Fibroblast of lung (primary cell): ENCODE measurements at regions not wholly inside any gene's neighbourhood (a gene's known extent, or its start where the extent isn't known, plus 50 kb on each side); places are given as distances from the start of the nearest gene placed in this dataset.

Experiments used
- DNase-seq, 2 donors: peaks; one replicate each; pipeline versions ENCODE4 v3.0.0 to v3.0.0-alpha.2; 2010; ENCODE audit warnings: low read depth in 2 of 2
- H2AFZ ChIP-seq: 2 replicates; pipeline ENCODE4 v1.5.1; 2012; ENCODE audit warnings: low read length, control low read depth, inconsistent platforms
- H3K27ac ChIP-seq: 2 replicates; pipeline ENCODE4 v1.5.1; 2011; ENCODE audit warnings: low read length, control low read depth; ENCODE audit not compliant: insufficient read depth
- H3K27me3 ChIP-seq: 2 replicates; pipeline ENCODE4 v1.5.1; 2011; ENCODE audit warnings: mild to moderate bottlenecking, low read length; ENCODE audit not compliant: control insufficient read depth, insufficient read depth
- H3K36me3 ChIP-seq: 2 replicates; pipeline ENCODE4 v1.5.1; 2011; ENCODE audit warnings: low read length; ENCODE audit not compliant: control insufficient read depth, insufficient read depth
- H3K4me1 ChIP-seq: 2 replicates; pipeline ENCODE4 v1.5.1; 2011; ENCODE audit warnings: low read length; ENCODE audit not compliant: control insufficient read depth, insufficient read depth; ENCODE audit errors: extremely low read depth
- H3K4me2 ChIP-seq: 2 replicates; pipeline ENCODE4 v1.5.1; 2011; ENCODE audit warnings: low read length, control low read depth; ENCODE audit not compliant: insufficient read depth; ENCODE audit errors: extremely low read depth
- H3K4me3 ChIP-seq, 4 experiments: fragments of 200-600 bp in 1 of 4; sonication (generic) in 1 of 4; replicated peaks in 1 of 4; 2 replicates each; pipeline ENCODE4 v1.5.1; 2011 to 2016; ENCODE audit warnings: low read length in 4 of 4, low read depth in 3 of 4, mild to moderate bottlenecking in 3 of 4, control low read depth in 2 of 4, inconsistent platforms in 1 of 4, mixed read lengths in 1 of 4; ENCODE audit not compliant: insufficient read depth in 1 of 4; ENCODE audit errors: control extremely low read depth in 1 of 4
- H3K79me2 ChIP-seq: 2 replicates; pipeline ENCODE4 v1.5.1; 2012; ENCODE audit warnings: mild to moderate bottlenecking, low read length, inconsistent platforms; ENCODE audit not compliant: control insufficient read depth, insufficient read depth
- H3K9ac ChIP-seq: 2 replicates; pipeline ENCODE4 v1.5.1; 2011; ENCODE audit warnings: mild to moderate bottlenecking, low read length, control low read depth; ENCODE audit not compliant: insufficient read depth
- H3K9me3 ChIP-seq: 2 replicates; pipeline ENCODE4 v1.5.1; 2012; ENCODE audit warnings: low read depth, low read length; ENCODE audit not compliant: control insufficient read depth, insufficient read depth
- H4K20me1 ChIP-seq: 2 replicates; pipeline ENCODE4 v1.5.1; 2011; ENCODE audit warnings: low read length; ENCODE audit not compliant: control insufficient read depth, insufficient read depth; ENCODE audit errors: extremely low read depth
- EZH2 ChIP-seq: IDR thresholded peaks from 2 replicates; pipeline ENCODE4 v1.5.1; 2012; ENCODE audit warnings: low read length, control low read depth, mild to moderate bottlenecking; ENCODE audit errors: missing control alignments
- TF ChIP-seq, protein P1 (sequence below), 2 donors: IDR thresholded peaks in 1 of 2; conservative IDR thresholded peaks in 1 of 2; 1 replicate in 1 of 2; 2 replicates in 1 of 2; pipeline ENCODE4 v1.5.1; 2011 to 2012; ENCODE audit warnings: low read length in 2 of 2, control low read depth in 1 of 2, inconsistent platforms in 1 of 2, low read depth in 1 of 2, mild to moderate bottlenecking in 1 of 2

DNA sequence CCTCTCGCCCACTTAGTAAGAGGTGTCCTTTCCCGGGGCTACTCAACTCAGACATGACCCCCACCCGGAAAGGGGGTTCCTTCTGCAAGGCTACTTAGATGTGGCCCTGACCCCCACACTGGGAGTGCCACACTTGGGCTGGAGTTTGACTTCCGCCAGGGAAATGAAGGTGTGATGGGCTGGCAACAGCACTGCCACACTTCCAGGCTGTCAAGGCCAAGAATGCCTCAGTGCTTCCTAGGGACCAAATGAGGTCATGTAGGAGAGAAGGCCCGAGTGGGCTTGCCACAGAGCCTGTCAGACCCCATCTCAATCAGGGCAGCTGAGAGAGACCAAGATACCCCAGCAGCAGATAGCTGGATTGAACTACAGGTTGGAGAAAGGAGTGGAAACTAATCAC is 55.5 kb downstream of the DRD1 start:
- Histone ChIP-seq H3K9me3 (no peaks in the 10 kb centered on the region), H3K27me3 (no peaks in the 10 kb centered on the region), H3K9ac (no peak overlapping the region), H2AFZ (no peak overlapping the region), H3K36me3 (no peaks in the 10 kb centered on the region), H3K27ac (no peak overlapping the region), H4K20me1 (no peaks in the 10 kb centered on the region), H3K79me2 (no peaks in the 10 kb centered on the region), H3K4me3 (no peak overlapping the region), H3K4me1 (no peaks in the 10 kb centered on the region), H3K4me2 (no peak overlapping the region)
- TF ChIP-seq, protein P1, sequence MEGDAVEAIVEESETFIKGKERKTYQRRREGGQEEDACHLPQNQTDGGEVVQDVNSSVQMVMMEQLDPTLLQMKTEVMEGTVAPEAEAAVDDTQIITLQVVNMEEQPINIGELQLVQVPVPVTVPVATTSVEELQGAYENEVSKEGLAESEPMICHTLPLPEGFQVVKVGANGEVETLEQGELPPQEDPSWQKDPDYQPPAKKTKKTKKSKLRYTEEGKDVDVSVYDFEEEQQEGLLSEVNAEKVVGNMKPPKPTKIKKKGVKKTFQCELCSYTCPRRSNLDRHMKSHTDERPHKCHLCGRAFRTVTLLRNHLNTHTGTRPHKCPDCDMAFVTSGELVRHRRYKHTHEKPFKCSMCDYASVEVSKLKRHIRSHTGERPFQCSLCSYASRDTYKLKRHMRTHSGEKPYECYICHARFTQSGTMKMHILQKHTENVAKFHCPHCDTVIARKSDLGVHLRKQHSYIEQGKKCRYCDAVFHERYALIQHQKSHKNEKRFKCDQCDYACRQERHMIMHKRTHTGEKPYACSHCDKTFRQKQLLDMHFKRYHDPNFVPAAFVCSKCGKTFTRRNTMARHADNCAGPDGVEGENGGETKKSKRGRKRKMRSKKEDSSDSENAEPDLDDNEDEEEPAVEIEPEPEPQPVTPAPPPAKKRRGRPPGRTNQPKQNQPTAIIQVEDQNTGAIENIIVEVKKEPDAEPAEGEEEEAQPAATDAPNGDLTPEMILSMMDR (conservative IDR thresholded peaks at IDR 0.05 in 1 of 2, IDR thresholded peaks at IDR 0.05 in 1 of 2; ENCODE audit: low read depth in 1 of 2, low read length in 2 of 2) = no peak
- TF ChIP-seq EZH2 = no peak
- no peak for DNase-seq

DNA sequence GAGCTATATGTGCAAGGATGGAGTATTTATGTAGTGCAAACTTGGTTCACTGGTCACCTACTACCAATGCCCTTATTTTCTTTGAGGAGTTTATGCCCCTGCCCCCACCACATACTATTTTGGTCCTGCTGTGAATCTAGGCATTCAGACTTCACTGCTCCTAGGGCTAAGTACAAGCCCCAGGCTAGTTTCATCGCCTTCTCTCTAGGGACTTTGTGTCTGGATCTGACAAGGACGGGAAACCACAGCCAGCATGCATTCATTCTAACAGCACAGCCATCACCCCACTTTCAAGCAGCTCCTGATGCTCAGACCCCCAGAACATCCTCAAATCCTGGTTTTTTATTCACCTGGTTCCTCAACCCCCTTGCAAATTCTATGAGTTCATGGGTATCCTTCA is 56.8 kb downstream of the DRD1 start:
- TF ChIP-seq EZH2 = no peak
- TF ChIP-seq, protein P1 (conservative IDR thresholded peaks at IDR 0.05 in 1 of 2, IDR thresholded peaks at IDR 0.05 in 1 of 2; ENCODE audit: low read depth in 1 of 2, low read length in 2 of 2) = no peak
- Histone ChIP-seq H4K20me1 (no peaks in the 10 kb centered on the region), H3K27me3 (no peaks in the 10 kb centered on the region), H3K79me2 (no peaks in the 10 kb centered on the region), H3K4me2 (no peak overlapping the region), H3K9me3 (no peaks in the 10 kb centered on the region), H3K4me3 (no peak overlapping the region), H3K27ac (no peak overlapping the region), H3K36me3 (no peaks in the 10 kb centered on the region), H3K9ac (no peak overlapping the region), H2AFZ (no peak overlapping the region), H3K4me1 (no peaks in the 10 kb centered on the region)
- no peak for DNase-seq

DNA sequence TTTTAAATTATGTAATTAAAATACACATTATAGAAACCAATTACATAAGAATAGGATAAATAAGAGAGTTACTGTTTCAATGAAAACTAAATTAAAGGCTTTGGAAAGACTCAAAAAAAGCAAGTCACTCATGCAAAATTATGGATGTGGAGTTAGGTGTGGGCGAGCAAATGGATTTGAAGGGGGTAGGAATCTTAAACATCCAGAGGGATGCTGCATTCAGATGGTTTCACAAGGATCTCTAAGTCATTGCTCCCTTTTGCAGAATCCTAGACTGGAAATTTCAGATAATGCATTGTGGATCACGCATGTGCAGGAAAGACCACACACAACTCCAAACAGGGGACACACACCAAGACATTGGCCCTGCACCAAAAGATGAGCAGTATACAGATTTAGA is 57.5 kb downstream of the DRD1 start:
- no peaks in the 10 kb centered on the region for H3K9me3 ChIP-seq
- H3K4me2 ChIP-seq = no peak overlapping the region
- H3K27me3 ChIP-seq = no peaks in the 10 kb centered on the region
- no peaks in the 10 kb centered on the region for H3K4me1 ChIP-seq
- H3K79me2 ChIP-seq = no peaks in the 10 kb centered on the region
- no peak overlapping the region for H3K9ac ChIP-seq
- DNase-seq = no peak
- no peak for TF ChIP-seq EZH2
- TF ChIP-seq, protein P1 (conservative IDR thresholded peaks at IDR 0.05 in 1 of 2, IDR thresholded peaks at IDR 0.05 in 1 of 2; ENCODE audit: low read depth in 1 of 2, low read length in 2 of 2) = no peak
- H3K36me3 ChIP-seq = no peaks in the 10 kb centered on the region
- no peak overlapping the region for H2AFZ ChIP-seq
- H4K20me1 ChIP-seq = no peaks in the 10 kb centered on the region
- no peak overlapping the region for H3K4me3 ChIP-seq
- no peak overlapping the region for H3K27ac ChIP-seq
